ENCODE measurements at regions not wholly inside any gene's neighbourhood (a gene's known extent, or its start where the extent isn't known, plus 50 kb on each side); places are given as distances from the start of the nearest gene placed in this dataset.
"Not testable (repeated sequence)": the region's sequence is repeated elsewhere in the genome, so short reads cannot be mapped to it uniquely, and the experiment has no call there.

- not testable (repeated sequence) for H3K9me3 ChIP-seq (ENCODE audit: low read length); H3K9ac ChIP-seq (ENCODE audit: low read length); H3K36me3 ChIP-seq (ENCODE audit: insufficient read depth, low read length); H3K27me3 ChIP-seq (ENCODE audit: control insufficient read depth in 1 of 2, insufficient read depth in 2 of 2, low read length in 2 of 2); H3K4me1 ChIP-seq (ENCODE audit: insufficient read depth, low read length); H3K4me3 ChIP-seq (ENCODE audit: low read depth in 1 of 2, low read length in 2 of 2); H3K27ac ChIP-seq (ENCODE audit: low read depth, low read length)
Measured at GRCh38 chr18:68153821-68154220, 561.1 kb downstream of the TMX3 start.

- H3K36me3 ChIP-seq (ENCODE audit: insufficient read depth, low read length): no peaks in the 10 kb centered on the region
- H3K27me3 ChIP-seq (ENCODE audit: control insufficient read depth in 1 of 2, insufficient read depth in 2 of 2, low read length in 2 of 2): no peaks in the 10 kb centered on the region
- H3K27ac ChIP-seq (ENCODE audit: low read depth, low read length): no peak overlapping the region
- no peak overlapping the region for H3K9ac ChIP-seq (ENCODE audit: low read length)
- no peaks in the 10 kb centered on the region for H3K9me3 ChIP-seq (ENCODE audit: low read length)
- no peaks in the 10 kb centered on the region for H3K4me1 ChIP-seq (ENCODE audit: insufficient read depth, low read length)
- H3K4me3 ChIP-seq (ENCODE audit: low read depth in 1 of 2, low read length in 2 of 2): no peak overlapping the region
Measured at GRCh38 chr18:68152770-68153169, 562.1 kb downstream of the TMX3 start.

GRCh38 chr18:68150961-68151360, 563.9 kb downstream of the TMX3 start:
- H3K27ac ChIP-seq (ENCODE audit: low read depth, low read length): no peak overlapping the region
- no peak overlapping the region for H3K9ac ChIP-seq (ENCODE audit: low read length)
- no peaks in the 10 kb centered on the region for H3K4me1 ChIP-seq (ENCODE audit: insufficient read depth, low read length)

GRCh38 chr18:68148863-68149262, 566.0 kb downstream of the TMX3 start:
- H3K36me3 ChIP-seq (ENCODE audit: insufficient read depth, low read length): no peaks in the 10 kb centered on the region
- H3K4me3 ChIP-seq (ENCODE audit: low read depth in 1 of 2, low read length in 2 of 2): no peak overlapping the region
- H3K27ac ChIP-seq (ENCODE audit: low read depth, low read length): no peak overlapping the region
- H3K9me3 ChIP-seq (ENCODE audit: low read length): no peaks in the 10 kb centered on the region
- H3K4me1 ChIP-seq (ENCODE audit: insufficient read depth, low read length): no peaks in the 10 kb centered on the region
- no peaks in the 10 kb centered on the region for H3K27me3 ChIP-seq (ENCODE audit: control insufficient read depth in 1 of 2, insufficient read depth in 2 of 2, low read length in 2 of 2)
- no peak overlapping the region for H3K9ac ChIP-seq (ENCODE audit: low read length)

More at GRCh38 chr18:68150961-68151360, 563.9 kb downstream of the TMX3 start:
- Histone ChIP-seq H3K9me3 (ENCODE audit: low read length) (no peaks in the 10 kb centered on the region), H3K27me3 (ENCODE audit: control insufficient read depth in 1 of 2, insufficient read depth in 2 of 2, low read length in 2 of 2) (no peaks in the 10 kb centered on the region), H3K4me3 (ENCODE audit: low read depth in 1 of 2, low read length in 2 of 2) (no peak overlapping the region), H3K36me3 (ENCODE audit: insufficient read depth, low read length) (no peaks in the 10 kb centered on the region)

GRCh38 chr18:68147728-68148127, 567.2 kb downstream of the TMX3 start:
- Histone ChIP-seq H3K27ac (ENCODE audit: low read depth, low read length) (no peak overlapping the region), H3K9ac (ENCODE audit: low read length) (no peak overlapping the region), H3K9me3 (ENCODE audit: low read length) (no peaks in the 10 kb centered on the region), H3K4me1 (ENCODE audit: insufficient read depth, low read length) (no peaks in the 10 kb centered on the region), H3K4me3 (ENCODE audit: low read depth in 1 of 2, low read length in 2 of 2) (no peak overlapping the region), H3K27me3 (ENCODE audit: control insufficient read depth in 1 of 2, insufficient read depth in 2 of 2, low read length in 2 of 2) (no peaks in the 10 kb centered on the region), H3K36me3 (ENCODE audit: insufficient read depth, low read length) (no peaks in the 10 kb centered on the region)

GRCh38 chr18:68121826-68122225, 593.1 kb downstream of the TMX3 start:
- no peaks in the 10 kb centered on the region for H3K9me3 ChIP-seq (ENCODE audit: low read length)
- no peak overlapping the region for H3K9ac ChIP-seq (ENCODE audit: low read length)
- no peak overlapping the region for H3K4me3 ChIP-seq (ENCODE audit: low read depth in 1 of 2, low read length in 2 of 2)
- H3K36me3 ChIP-seq (ENCODE audit: insufficient read depth, low read length): no peaks in the 10 kb centered on the region
- H3K27ac ChIP-seq (ENCODE audit: low read depth, low read length): no peak overlapping the region
- H3K4me1 ChIP-seq (ENCODE audit: insufficient read depth, low read length): no peaks in the 10 kb centered on the region
- H3K27me3 ChIP-seq (ENCODE audit: control insufficient read depth in 1 of 2, insufficient read depth in 2 of 2, low read length in 2 of 2): no peaks in the 10 kb centered on the region

- no peaks in the 10 kb centered on the region for H3K9me3 ChIP-seq (ENCODE audit: low read length)
- H3K4me3 ChIP-seq (ENCODE audit: low read depth in 1 of 2, low read length in 2 of 2): no peak overlapping the region
- H3K36me3 ChIP-seq (ENCODE audit: insufficient read depth, low read length): no peaks in the 10 kb centered on the region
- no peak overlapping the region for H3K27ac ChIP-seq (ENCODE audit: low read depth, low read length)
- no peaks in the 10 kb centered on the region for H3K27me3 ChIP-seq (ENCODE audit: control insufficient read depth in 1 of 2, insufficient read depth in 2 of 2, low read length in 2 of 2)
- no peaks in the 10 kb centered on the region for H3K4me1 ChIP-seq (ENCODE audit: insufficient read depth, low read length)
- no peak overlapping the region for H3K9ac ChIP-seq (ENCODE audit: low read length)
Measured at GRCh38 chr18:68121308-68121707, 593.6 kb downstream of the TMX3 start.

GRCh38 chr18:68114989-68115388, 598.5 kb upstream of the DSEL start:
- H3K27ac ChIP-seq (ENCODE audit: low read depth, low read length): no peak overlapping the region
- no peak overlapping the region for H3K4me3 ChIP-seq (ENCODE audit: low read depth in 1 of 2, low read length in 2 of 2)
- no peaks in the 10 kb centered on the region for H3K36me3 ChIP-seq (ENCODE audit: insufficient read depth, low read length)
- no peak overlapping the region for H3K9ac ChIP-seq (ENCODE audit: low read length)
- no peaks in the 10 kb centered on the region for H3K9me3 ChIP-seq (ENCODE audit: low read length)
- no peaks in the 10 kb centered on the region for H3K4me1 ChIP-seq (ENCODE audit: insufficient read depth, low read length)
- H3K27me3 ChIP-seq (ENCODE audit: control insufficient read depth in 1 of 2, insufficient read depth in 2 of 2, low read length in 2 of 2): no peaks in the 10 kb centered on the region

- Histone ChIP-seq H3K4me3 (ENCODE audit: low read depth in 1 of 2, low read length in 2 of 2) (no peak overlapping the region), H3K4me1 (ENCODE audit: insufficient read depth, low read length) (peaks cover 5% of the 10 kb centered on the region), H3K9ac (ENCODE audit: low read length) (no peak overlapping the region), H3K27me3 (ENCODE audit: control insufficient read depth in 1 of 2, insufficient read depth in 2 of 2, low read length in 2 of 2) (no peaks in the 10 kb centered on the region), H3K36me3 (ENCODE audit: insufficient read depth, low read length) (no peaks in the 10 kb centered on the region), H3K9me3 (ENCODE audit: low read length) (no peaks in the 10 kb centered on the region), H3K27ac (ENCODE audit: low read depth, low read length) (no peak overlapping the region)
Measured at GRCh38 chr18:68104036-68104435, 587.5 kb upstream of the DSEL start.

- no peaks in the 10 kb centered on the region for H3K27me3 ChIP-seq (ENCODE audit: control insufficient read depth in 1 of 2, insufficient read depth in 2 of 2, low read length in 2 of 2)
Measured at GRCh38 chr18:68103561-68103960, 587.0 kb upstream of the DSEL start.

GRCh38 chr18:68102117-68102516, 585.6 kb upstream of the DSEL start:
- Histone ChIP-seq H3K27ac (ENCODE audit: low read depth, low read length) (no peak overlapping the region), H3K36me3 (ENCODE audit: insufficient read depth, low read length) (no peaks in the 10 kb centered on the region), H3K4me1 (ENCODE audit: insufficient read depth, low read length) (peaks cover 5% of the 10 kb centered on the region), H3K4me3 (ENCODE audit: low read depth in 1 of 2, low read length in 2 of 2) (no peak overlapping the region), H3K9me3 (ENCODE audit: low read length) (no peaks in the 10 kb centered on the region), H3K9ac (ENCODE audit: low read length) (no peak overlapping the region), H3K27me3 (ENCODE audit: control insufficient read depth in 1 of 2, insufficient read depth in 2 of 2, low read length in 2 of 2) (no peaks in the 10 kb centered on the region)

More at GRCh38 chr18:68103561-68103960, 587.0 kb upstream of the DSEL start:
- H3K9ac ChIP-seq (ENCODE audit: low read length): no peak overlapping the region
- no peaks in the 10 kb centered on the region for H3K9me3 ChIP-seq (ENCODE audit: low read length)
- no peaks in the 10 kb centered on the region for H3K36me3 ChIP-seq (ENCODE audit: insufficient read depth, low read length)
- H3K27ac ChIP-seq (ENCODE audit: low read depth, low read length): no peak overlapping the region
- H3K4me3 ChIP-seq (ENCODE audit: low read depth in 1 of 2, low read length in 2 of 2): no peak overlapping the region
- peaks cover 5% of the 10 kb centered on the region for H3K4me1 ChIP-seq (ENCODE audit: insufficient read depth, low read length)

GRCh38 chr18:68098655-68099054, 582.1 kb upstream of the DSEL start:
- no peak overlapping the region for H3K9ac ChIP-seq (ENCODE audit: low read length)
- H3K27ac ChIP-seq (ENCODE audit: low read depth, low read length): no peak overlapping the region
- H3K4me3 ChIP-seq (ENCODE audit: low read depth in 1 of 2, low read length in 2 of 2): no peak overlapping the region
- peaks cover 5% of the 10 kb centered on the region for H3K4me1 ChIP-seq (ENCODE audit: insufficient read depth, low read length)
- no peaks in the 10 kb centered on the region for H3K9me3 ChIP-seq (ENCODE audit: low read length)
- H3K36me3 ChIP-seq (ENCODE audit: insufficient read depth, low read length): no peaks in the 10 kb centered on the region
- no peaks in the 10 kb centered on the region for H3K27me3 ChIP-seq (ENCODE audit: control insufficient read depth in 1 of 2, insufficient read depth in 2 of 2, low read length in 2 of 2)

All from muscle layer of colon (tissue), 2 donors.